ENCODE measurements at regions not wholly inside any gene's neighbourhood (a gene's known extent, or its start where the extent isn't known, plus 50 kb on each side); places are given as distances from the start of the nearest gene placed in this dataset.
A peak's percentile ranks its signal among the peaks of the same experiment; 100 is the strongest.

GRCh38 chr2:88829607-88830463 is 138.4 kb downstream of the RPIA start:
- TF ChIP-seq CTCF (IDR thresholded peaks at IDR 0.05) = no peak

GRCh38 chr2:88831071-88831791 is 139.8 kb downstream of the RPIA start:
- TF ChIP-seq CTCF (IDR thresholded peaks at IDR 0.05) = no peak

GRCh38 chr2:88831792-88832248 is 140.3 kb downstream of the RPIA start:
- TF ChIP-seq CTCF (IDR thresholded peaks at IDR 0.05) = peak; percentile 83

GRCh38 chr2:88832311-88832991 is 141.0 kb downstream of the RPIA start:
- TF ChIP-seq CTCF (IDR thresholded peaks at IDR 0.05) = no peak

- no peak for TF ChIP-seq CTCF (IDR thresholded peaks at IDR 0.05)
These were observed 141.5 kb downstream of the RPIA start for GRCh38 chr2:88832992-88833389.

GRCh38 chr2:88834376-88834775 is 142.9 kb downstream of the RPIA start:
- no peak for TF ChIP-seq CTCF (IDR thresholded peaks at IDR 0.05)

- TF ChIP-seq CTCF (IDR thresholded peaks at IDR 0.05) = no peak
These were observed 143.4 kb downstream of the RPIA start for GRCh38 chr2:88834866-88835265.

Data from LNCAP (cell line).